ENCODE measurements at regions not wholly inside any gene's neighbourhood (a gene's known extent, or its start where the extent isn't known, plus 50 kb on each side); places are given as distances from the start of the nearest gene placed in this dataset.

GRCh38 chr12:9383585-9383984 is 175.4 kb upstream of the PZP start:
- Histone ChIP-seq H3K9me3 (ENCODE audit: low read depth) (no peaks in the 10 kb centered on the region), H3K4me1 (ENCODE audit: low read depth) (no peaks in the 10 kb centered on the region), H3K27ac (no peak overlapping the region), H3K27me3 (no peaks in the 10 kb centered on the region), H3K4me3 (no peak overlapping the region), H3K36me3 (no peaks in the 10 kb centered on the region)
- TF ChIP-seq CTCF (IDR thresholded peaks at IDR 0.05; ENCODE audit: low read depth, low read length): no peak
- DNase-seq (ENCODE audit: low read depth in 1 of 2, low spot score in 1 of 2): no peak

GRCh38 chr12:9381619-9382018 is 173.4 kb upstream of the PZP start:
- Histone ChIP-seq H3K27ac (no peak overlapping the region), H3K4me1 (ENCODE audit: low read depth) (no peaks in the 10 kb centered on the region), H3K4me3 (no peak overlapping the region), H3K27me3 (no peaks in the 10 kb centered on the region), H3K36me3 (no peaks in the 10 kb centered on the region), H3K9me3 (ENCODE audit: low read depth) (no peaks in the 10 kb centered on the region)
- no peak for DNase-seq (ENCODE audit: low read depth in 1 of 2, low spot score in 1 of 2)
- no peak for TF ChIP-seq CTCF (IDR thresholded peaks at IDR 0.05; ENCODE audit: low read depth, low read length)

DNA sequence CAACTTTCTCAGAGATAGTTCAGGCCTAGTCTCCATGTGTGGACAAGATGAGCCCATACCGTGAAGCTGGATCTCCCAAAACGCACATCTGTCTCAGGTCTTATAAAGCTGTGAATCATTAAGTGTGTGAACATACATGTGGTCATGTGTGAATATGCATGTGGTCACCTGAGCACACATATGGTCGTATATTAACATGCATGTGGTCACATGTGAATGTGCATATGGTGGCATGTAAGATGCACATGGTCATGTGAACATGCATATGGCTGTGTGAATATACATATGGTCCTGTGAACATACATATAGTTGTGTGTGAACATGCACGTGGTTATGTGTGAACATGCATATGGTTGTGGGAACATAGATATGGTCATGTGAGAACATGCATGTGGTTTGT is 172.5 kb upstream of the PZP start:
- Histone ChIP-seq H3K36me3 (no peaks in the 10 kb centered on the region), H3K4me3 (no peak overlapping the region), H3K27ac (no peak overlapping the region), H3K4me1 (ENCODE audit: low read depth) (no peaks in the 10 kb centered on the region), H3K9me3 (ENCODE audit: low read depth) (no peaks in the 10 kb centered on the region), H3K27me3 (no peaks in the 10 kb centered on the region)
- no peak for TF ChIP-seq CTCF (IDR thresholded peaks at IDR 0.05; ENCODE audit: low read depth, low read length)
- no peak for DNase-seq (ENCODE audit: low read depth in 1 of 2, low spot score in 1 of 2)

DNA sequence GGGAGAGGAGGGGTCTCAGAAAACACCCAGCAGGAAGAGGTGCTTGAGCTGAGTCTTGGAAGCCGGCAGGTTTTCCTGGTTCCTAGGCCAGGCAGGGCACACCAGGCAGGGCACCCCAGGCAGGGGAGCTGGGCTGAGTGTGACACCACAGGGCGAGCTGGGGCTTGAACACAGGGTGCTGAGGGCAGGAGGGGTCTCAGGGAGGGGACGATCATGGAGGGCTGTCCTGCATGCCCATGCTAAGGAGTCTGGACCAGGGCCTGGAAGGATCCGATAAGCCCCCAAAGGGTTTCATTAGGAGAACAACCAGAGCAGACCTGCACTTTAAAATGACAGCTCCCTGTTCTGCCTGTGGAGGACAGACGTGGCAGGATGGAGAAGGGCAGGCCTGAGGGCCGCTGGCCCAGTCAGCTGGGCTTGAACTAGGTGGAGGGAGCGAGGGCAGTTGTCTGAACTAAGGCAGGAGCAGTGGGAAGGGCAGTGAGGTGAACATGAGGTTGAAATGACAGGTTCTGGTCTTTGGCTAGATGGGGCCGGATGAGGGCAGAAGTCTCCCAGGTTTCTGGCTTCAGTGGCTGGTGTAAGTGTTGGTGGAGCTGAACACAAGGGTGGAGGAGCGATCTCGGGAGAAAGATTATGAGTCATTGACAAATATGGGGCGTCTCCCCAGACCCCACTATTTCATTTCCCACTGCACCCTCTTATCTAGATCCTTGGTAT is 171.0 kb upstream of the PZP start:
- no peaks in the 10 kb centered on the region for H3K4me1 ChIP-seq (ENCODE audit: low read depth)
- no peak for TF ChIP-seq CTCF (IDR thresholded peaks at IDR 0.05; ENCODE audit: low read depth, low read length)
- DNase-seq (ENCODE audit: low read depth in 1 of 2, low spot score in 1 of 2): no peak

DNA sequence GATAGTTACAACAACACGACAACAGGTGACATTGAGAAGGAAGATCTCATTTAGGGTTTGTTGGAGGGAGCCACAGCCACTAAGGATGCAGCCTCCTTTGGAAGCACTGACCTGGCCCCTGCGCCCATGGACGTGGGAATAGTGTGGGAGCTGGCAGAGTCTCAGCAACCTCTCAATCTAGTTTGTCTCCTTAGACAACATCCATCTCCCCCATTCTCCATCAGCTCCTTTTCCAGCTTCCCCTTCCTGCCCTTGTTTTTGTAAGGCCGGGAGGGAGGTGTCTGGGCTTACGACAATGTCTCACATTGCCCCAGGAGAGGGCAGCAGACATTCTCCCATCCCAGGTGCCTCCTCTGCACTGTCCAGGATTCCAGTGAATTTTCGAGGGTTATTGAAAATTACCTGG is 170.2 kb upstream of the PZP start:
- H3K27ac ChIP-seq: no peak overlapping the region
- peak; percentile 21 for TF ChIP-seq CTCF (IDR thresholded peaks at IDR 0.05; ENCODE audit: low read depth, low read length)
- no peaks in the 10 kb centered on the region for H3K4me1 ChIP-seq (ENCODE audit: low read depth)
- no peaks in the 10 kb centered on the region for H3K9me3 ChIP-seq (ENCODE audit: low read depth)
- H3K27me3 ChIP-seq: no peaks in the 10 kb centered on the region
- H3K36me3 ChIP-seq: no peaks in the 10 kb centered on the region
- H3K4me3 ChIP-seq: no peak overlapping the region
- peak in 1 of 2 donors; percentile 7 for DNase-seq (ENCODE audit: low read depth in 1 of 2, low spot score in 1 of 2)

More for the DNA sequence above, 171.0 kb upstream of the PZP start:
- H3K36me3 ChIP-seq: no peaks in the 10 kb centered on the region
- no peak overlapping the region for H3K27ac ChIP-seq
- no peaks in the 10 kb centered on the region for H3K27me3 ChIP-seq
- H3K4me3 ChIP-seq: no peak overlapping the region
- no peaks in the 10 kb centered on the region for H3K9me3 ChIP-seq (ENCODE audit: low read depth)

Data from cardiac muscle cell (in vitro differentiated cells and primary cell).